Activated T-helper 1 cell treated with Interleukin-2 at 50 U/mL for 16 hours (primary cell): ENCODE measurements at regions not wholly inside any gene's neighbourhood (a gene's known extent, or its start where the extent isn't known, plus 50 kb on each side); places are given as distances from the start of the nearest gene placed in this dataset.
"Not testable (repeated sequence)": the region's sequence is repeated elsewhere in the genome, so short reads cannot be mapped to it uniquely, and the experiment has no call there.

Experiments used
- DNase-seq: peaks from one replicate; pipeline ENCODE4 v3.0.0-alpha.2; 2020; ENCODE audit warnings: low read depth

DNA sequence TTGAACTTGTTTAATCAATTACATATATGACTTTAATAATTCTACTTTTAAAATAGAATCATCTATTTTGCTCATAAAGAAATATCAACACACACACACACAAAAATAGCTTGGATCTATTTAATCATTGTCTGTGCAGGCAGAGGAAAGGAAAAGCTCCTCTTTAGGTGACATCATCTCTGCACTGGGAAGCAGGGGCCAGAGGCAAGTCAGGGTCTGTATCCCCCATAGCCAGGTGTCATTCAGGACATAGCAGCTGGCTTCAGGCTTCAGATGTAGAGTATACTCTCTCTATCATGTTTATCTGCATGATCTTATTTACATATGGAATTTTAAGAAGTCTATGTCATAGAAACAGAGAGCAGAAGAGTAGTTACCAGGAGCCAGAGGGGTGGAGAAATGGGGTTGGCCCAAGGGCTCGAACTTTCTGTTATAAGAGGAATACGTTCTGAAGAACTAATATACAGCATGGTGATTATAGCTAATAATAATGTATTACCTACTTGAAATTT is 110.4 kb upstream of the LDB2 start:
- DNase-seq, result no peak

DNA sequence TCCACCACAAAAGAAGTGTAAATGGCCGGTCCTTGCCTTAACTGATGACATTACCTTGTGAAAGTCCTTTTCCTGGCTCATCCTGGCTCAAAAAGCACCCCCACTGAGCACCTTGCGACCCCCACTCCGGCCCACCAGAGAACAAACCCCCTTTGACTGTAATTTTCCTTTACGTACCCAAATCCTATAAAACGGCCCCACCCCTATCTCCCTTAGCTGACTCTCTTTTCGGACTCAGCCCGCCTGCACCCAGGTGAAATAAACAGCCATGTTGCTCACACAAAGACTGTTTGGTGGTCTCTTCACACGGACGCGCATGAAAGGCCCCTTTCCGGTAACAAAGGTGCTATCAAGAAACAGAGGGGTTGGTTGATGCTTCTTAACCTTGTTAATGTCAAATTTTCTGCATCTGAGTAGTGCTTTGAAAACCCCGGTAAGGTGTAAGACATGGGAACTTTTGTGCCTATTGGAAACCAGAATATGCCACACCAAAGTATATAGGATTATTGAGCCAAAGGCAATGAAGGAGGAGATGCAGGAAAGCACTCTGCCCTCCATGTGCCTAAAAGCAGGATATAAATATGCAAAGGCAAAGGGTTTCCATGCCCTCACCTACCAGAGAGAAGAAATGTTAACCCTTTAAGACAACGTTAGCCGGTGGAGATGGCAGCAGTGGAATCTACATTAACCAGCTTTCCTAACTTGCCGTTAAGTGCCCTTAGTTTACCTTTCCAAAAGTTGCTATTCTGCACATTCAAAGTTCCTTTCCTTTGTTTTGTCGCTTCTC is 105.4 kb upstream of the LDB2 start:
- not testable (repeated sequence) for DNase-seq

DNA sequence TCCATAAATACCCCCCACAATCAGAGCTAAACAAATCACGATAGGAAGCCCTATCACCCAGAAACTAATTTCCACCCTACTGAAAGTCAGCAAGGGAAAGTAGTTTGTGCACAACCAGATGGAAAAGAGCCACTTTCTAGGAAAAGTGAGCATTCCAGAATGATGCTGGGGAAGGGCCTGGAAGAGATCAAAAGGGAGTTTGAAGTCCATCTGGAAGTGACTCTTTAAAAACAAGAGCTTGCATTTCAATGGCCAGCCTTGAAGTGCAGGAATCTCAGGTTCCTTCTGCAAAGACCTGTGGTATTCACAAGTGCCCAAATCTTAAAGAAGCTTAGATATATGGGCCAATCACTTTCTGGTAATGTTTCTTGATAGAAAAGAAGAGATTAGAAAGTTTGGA is 97.0 kb upstream of the LDB2 start:
- DNase-seq, result no peak

- DNase-seq, result no peak
Measured at GRCh38 chr4:16993956-16994840, 95.8 kb upstream of the LDB2 start.

GRCh38 chr4:16992566-16993225 is 94.3 kb upstream of the LDB2 start:
- DNase-seq, result no peak

- DNase-seq, result no peak
Measured at GRCh38 chr4:16991450-16991849, 93.0 kb upstream of the LDB2 start.

GRCh38 chr4:16989371-16989770 is 90.9 kb upstream of the LDB2 start:
- no peak for DNase-seq

DNA sequence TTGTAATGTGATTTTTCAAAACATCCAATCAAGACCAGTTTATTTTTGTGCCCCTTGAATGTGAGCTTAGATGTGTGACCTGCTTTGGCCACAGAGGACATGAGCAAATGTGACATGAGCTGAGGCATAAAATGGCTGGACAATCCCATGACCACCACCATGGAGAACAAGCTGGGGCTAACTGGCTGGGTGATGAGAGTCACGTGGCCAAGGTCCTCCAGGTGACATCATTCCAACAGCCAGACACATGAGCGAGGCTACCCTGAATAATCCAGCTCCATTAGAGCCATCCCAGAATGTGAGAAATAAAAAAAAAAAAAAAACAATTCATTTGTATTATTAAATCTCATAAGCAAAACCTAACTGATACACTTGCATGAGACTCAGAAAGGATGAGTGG is 90.4 kb upstream of the LDB2 start:
- no peak for DNase-seq

DNA sequence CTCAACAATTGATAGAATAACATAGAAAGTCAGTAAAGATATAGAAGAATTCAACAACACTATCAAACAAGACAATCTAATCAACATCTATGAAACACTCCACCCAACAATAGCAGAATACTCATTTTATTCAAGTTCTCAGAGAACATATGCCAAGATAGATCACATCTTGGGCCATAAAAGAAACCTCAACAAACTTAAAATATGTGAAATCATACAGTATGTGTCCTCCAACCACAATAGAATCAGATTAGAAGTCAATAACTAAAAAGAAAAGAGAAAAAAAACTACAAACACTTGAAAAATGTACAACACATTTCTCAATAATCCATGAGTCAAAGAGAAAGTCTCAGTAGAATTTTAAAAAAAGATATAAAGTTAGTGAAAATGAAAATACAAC is 78.6 kb upstream of the LDB2 start:
- no peak for DNase-seq

- no peak for DNase-seq
Measured at GRCh38 chr4:16969696-16970135, 71.3 kb upstream of the LDB2 start.

- no peak for DNase-seq
Measured at GRCh38 chr4:16967722-16968121, 69.3 kb upstream of the LDB2 start.

DNA sequence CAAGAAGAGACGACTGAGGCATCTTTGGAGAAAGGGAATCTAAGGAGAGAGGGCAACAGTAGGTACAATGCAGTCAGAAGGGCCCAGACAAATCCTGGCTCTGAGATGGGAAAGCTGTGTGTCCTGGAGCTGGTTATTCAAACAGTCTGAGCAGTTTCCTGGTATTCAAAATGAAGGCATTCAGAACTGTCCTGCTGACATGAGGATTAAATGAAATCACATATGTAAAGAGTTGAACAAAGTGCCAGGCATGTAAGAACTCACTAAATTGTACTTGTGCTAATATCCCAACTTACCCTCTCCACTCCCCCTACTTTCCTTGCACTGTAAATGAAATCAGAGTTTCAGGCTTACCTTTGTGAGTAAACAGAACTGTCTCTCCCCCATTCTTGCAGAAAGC is 60.9 kb upstream of the LDB2 start:
- no peak for DNase-seq

DNA sequence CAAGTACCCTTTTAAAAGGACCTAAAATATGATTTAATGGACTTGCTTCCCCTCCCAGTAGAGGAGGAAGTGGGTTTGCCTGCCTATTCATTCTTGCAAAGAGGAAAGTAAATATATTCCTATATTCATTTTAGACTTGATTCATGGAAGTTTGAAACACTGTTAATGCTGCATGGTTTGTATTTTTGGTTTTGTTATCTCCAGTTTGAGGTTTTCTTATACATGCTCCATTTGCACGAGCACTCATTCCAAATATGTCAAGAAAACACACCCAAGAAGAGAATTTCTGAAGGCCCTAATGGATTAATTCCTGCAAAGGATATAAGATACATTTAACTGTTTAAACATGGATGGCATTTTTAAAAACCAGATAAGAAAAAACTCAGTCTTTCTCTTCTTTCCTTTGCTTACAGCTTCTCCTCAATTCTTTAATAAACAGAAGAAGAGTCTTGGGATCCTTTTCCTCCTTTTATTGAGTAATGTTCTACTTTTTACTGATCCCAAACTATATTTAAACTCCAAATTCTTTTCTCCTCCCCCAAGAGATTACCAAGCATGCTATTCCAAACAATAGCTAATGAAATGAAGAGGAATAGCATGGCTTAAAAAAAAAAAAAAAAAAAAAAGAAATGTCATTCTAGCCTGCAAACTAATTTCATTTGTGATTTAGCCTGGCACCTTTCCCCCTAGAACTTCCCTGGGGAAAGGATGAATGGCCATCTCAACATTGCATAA is 54.6 kb upstream of the LDB2 start:
- DNase-seq, result no peak

DNA sequence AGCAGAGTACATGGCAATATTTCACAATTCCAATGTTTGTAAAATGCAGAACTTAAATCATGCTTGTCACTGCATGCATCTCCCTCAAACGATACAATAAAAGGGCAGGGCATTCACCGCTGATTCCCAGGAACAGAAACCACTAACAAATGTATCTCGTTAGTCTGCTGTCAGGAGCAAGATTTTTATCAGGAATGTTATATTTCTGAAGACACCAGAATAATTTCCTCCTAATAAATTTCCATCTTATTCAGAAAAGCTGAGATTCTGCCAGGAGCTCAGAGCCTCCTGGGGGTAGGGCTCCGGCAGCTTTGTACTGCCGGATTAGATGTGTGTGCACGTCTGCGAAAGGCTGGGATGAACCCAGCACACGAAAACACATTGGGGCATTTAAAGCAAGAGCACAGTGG is 54.0 kb upstream of the LDB2 start:
- no peak for DNase-seq
